ENCODE measurements at regions not wholly inside any gene's neighbourhood (a gene's known extent, or its start where the extent isn't known, plus 50 kb on each side); places are given as distances from the start of the nearest gene placed in this dataset.

DNA sequence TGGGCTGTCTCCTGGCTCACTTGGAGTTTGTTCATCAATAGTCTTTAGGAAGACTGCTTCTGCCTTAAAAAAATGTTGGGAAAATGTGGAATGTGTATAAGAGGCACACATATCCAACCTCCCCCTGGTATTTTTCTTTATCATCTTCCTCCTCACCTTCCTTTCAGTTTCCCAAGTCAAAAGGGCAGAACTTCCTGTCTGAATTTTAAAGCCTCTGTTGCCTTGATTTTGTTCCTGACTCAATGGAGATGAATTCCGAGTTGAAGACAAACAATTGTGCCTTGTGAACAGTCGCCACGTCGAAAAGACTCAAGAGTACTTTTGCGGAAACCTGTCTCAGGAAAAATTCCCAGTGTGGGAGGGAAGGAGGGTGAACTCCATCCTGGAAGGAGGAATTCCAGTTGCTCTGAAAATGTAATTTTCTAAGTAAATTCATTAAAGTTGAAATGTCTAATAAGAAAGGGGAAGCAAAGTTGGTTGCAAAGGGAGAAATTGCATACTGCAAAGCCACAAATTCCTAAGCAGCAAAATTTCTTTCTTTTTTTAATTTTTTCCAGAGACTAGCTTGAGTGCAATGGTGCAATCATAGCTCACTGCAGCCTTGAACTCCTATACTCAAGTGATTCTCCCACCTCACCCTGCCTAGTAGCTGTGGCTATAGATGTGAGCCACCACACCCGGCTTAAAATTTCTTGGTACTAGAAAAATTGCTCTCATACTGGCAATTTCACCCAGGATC is 50.2 kb upstream of the ELK3 start:
- no peak overlapping the region for H3K27ac ChIP-seq
- DNase-seq (ENCODE audit: low spot score) = no peak
- H3K9me3 ChIP-seq = peaks cover 0 to 6% of the 10 kb centered on the region in 2 donors
- no peaks in the 10 kb centered on the region for H3K36me3 ChIP-seq
- no peak for TF ChIP-seq CTCF (IDR thresholded peaks at IDR 0.05)
- H3K27me3 ChIP-seq = no peaks in the 10 kb centered on the region
- no peak overlapping the region for H3K4me3 ChIP-seq
- no peaks in the 10 kb centered on the region for H3K4me1 ChIP-seq

Measured in right atrium auricular region (tissue), 2 donors.